Loucy (cell line): ENCODE measurements at regions not wholly inside any gene's neighbourhood (a gene's known extent, or its start where the extent isn't known, plus 50 kb on each side); places are given as distances from the start of the nearest gene placed in this dataset.

ENCODE experiments used
- EZH2phosphoT487 ChIP-seq: fragments of 200-600 bp; IDR thresholded peaks from 2 replicates; pipeline ENCODE4 v1.6.1; 2018; ENCODE audit warnings: antibody characterized with exemption, mild to moderate bottlenecking, moderate library complexity, borderline replicate concordance
- TF ChIP-seq, protein P1 (sequence below): fragments of 200-600 bp; sonication (generic); conservative IDR thresholded peaks from 2 replicates; pipeline ENCODE4 v1.5.1; 2014; ENCODE audit warnings: mild to moderate bottlenecking, antibody characterized with exemption, low read length

DNA sequence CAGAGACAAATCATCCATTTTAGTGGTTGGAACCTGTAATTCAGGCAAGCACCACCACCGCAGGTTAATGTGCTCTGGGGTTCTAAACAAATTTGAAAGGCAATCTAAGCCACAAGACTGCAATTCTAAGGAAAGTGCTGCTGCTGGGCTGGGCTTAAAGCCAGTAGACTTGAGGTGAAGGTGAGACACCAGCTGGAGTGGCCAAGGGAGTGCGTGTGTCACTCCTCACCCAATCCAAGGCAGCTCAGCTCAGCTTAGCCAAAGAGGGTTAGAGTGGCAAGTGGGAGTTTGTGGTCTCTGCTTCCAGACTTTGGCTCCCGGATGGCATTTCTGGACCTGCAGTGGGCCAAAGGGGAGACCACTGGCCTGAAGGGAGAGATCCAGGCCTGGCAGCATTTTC, 1655.6 kb downstream of the SI start:
- TF ChIP-seq, protein P1, sequence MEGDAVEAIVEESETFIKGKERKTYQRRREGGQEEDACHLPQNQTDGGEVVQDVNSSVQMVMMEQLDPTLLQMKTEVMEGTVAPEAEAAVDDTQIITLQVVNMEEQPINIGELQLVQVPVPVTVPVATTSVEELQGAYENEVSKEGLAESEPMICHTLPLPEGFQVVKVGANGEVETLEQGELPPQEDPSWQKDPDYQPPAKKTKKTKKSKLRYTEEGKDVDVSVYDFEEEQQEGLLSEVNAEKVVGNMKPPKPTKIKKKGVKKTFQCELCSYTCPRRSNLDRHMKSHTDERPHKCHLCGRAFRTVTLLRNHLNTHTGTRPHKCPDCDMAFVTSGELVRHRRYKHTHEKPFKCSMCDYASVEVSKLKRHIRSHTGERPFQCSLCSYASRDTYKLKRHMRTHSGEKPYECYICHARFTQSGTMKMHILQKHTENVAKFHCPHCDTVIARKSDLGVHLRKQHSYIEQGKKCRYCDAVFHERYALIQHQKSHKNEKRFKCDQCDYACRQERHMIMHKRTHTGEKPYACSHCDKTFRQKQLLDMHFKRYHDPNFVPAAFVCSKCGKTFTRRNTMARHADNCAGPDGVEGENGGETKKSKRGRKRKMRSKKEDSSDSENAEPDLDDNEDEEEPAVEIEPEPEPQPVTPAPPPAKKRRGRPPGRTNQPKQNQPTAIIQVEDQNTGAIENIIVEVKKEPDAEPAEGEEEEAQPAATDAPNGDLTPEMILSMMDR, result no peak
- no peak for TF ChIP-seq EZH2phosphoT487
